Esophagus squamous epithelium (tissue), 4 donors: ENCODE measurements at regions not wholly inside any gene's neighbourhood (a gene's known extent, or its start where the extent isn't known, plus 50 kb on each side); places are given as distances from the start of the nearest gene placed in this dataset.

Source experiments
- POLR2A ChIP-seq, 4 donors: fragments of 450-650 bp; IDR thresholded peaks; one replicate each; pipeline ENCODE4 v1.6.1; 2017; ENCODE audit warnings: antibody characterized with exemption in 4 of 4, mild to moderate bottlenecking in 4 of 4, moderate library complexity in 3 of 4
- TF ChIP-seq, protein P1 (sequence below), 6 experiments: fragments of 450-650 bp in 4 of 6; fragments of 200-600 bp in 2 of 6; sonication (generic) in 2 of 6; IDR thresholded peaks; one replicate each; pipeline ENCODE4 v1.5.1; 2016 to 2019; ENCODE audit warnings: antibody characterized with exemption in 6 of 6, mild to moderate bottlenecking in 4 of 6, moderate library complexity in 4 of 6

DNA sequence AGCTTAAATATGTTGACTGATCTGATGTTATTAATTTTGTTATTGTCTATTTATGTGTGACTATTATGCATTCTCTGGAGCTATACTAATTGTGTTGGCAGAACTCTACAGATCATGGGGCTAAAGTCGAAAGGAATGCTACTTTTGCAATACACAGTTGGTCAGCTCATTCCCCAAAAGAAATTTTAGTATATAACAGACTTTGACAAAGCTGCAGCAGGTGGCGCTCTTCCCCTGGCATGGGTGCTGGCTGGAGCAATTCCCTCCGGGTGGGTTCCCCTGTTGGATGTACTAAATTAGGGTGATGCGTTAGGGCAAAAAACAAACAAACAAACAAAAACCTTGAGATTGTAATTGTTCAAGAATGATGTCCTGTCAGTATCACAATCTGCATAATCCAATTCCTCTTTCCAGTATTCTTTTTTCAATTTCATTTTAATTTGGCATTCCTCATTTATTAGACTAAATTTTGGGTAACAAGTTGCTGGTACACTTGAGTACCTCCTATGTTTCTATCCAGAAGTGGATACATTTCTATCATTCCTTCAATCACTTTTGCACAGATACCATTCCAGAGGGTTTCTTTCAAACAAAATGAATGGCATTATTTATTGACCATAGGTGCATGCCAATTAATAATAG is 322.8 kb upstream of the EDNRB start:
- TF ChIP-seq, protein P1, sequence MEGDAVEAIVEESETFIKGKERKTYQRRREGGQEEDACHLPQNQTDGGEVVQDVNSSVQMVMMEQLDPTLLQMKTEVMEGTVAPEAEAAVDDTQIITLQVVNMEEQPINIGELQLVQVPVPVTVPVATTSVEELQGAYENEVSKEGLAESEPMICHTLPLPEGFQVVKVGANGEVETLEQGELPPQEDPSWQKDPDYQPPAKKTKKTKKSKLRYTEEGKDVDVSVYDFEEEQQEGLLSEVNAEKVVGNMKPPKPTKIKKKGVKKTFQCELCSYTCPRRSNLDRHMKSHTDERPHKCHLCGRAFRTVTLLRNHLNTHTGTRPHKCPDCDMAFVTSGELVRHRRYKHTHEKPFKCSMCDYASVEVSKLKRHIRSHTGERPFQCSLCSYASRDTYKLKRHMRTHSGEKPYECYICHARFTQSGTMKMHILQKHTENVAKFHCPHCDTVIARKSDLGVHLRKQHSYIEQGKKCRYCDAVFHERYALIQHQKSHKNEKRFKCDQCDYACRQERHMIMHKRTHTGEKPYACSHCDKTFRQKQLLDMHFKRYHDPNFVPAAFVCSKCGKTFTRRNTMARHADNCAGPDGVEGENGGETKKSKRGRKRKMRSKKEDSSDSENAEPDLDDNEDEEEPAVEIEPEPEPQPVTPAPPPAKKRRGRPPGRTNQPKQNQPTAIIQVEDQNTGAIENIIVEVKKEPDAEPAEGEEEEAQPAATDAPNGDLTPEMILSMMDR (IDR thresholded peaks at IDR 0.05): peak in 1 of 6 experiments; percentile 19
- TF ChIP-seq POLR2A (IDR thresholded peaks at IDR 0.05): no peak
